ENCODE measurements at regions not wholly inside any gene's neighbourhood (a gene's known extent, or its start where the extent isn't known, plus 50 kb on each side); places are given as distances from the start of the nearest gene placed in this dataset.
"Not testable (repeated sequence)": the region's sequence is repeated elsewhere in the genome, so short reads cannot be mapped to it uniquely, and the experiment has no call there.

GRCh38 chr13:65353951-65354350, 1876.2 kb downstream of the PCDH9 start:
- Histone ChIP-seq H2AFZ (ENCODE audit: low read depth, low read length, poor library complexity, severe bottlenecking) (no peak overlapping the region), H3K79me2 (ENCODE audit: insufficient read depth, low read length) (no peaks in the 10 kb centered on the region), H3K4me2 (ENCODE audit: low read length) (no peak overlapping the region), H3K27ac (ENCODE audit: low read depth, low read length) (no peak overlapping the region), H3K4me1 (ENCODE audit: control insufficient read depth in 1 of 2, insufficient read depth in 2 of 2, low read length in 2 of 2) (no peaks in the 10 kb centered on the region), H3K9ac (ENCODE audit: low read length) (no peak overlapping the region), H3K9me2 (ENCODE audit: insufficient read depth) (no peaks in the 10 kb centered on the region), H3K36me3 (ENCODE audit: control insufficient read depth in 1 of 2, insufficient read depth in 2 of 2, low read length in 2 of 2) (no peaks in the 10 kb centered on the region), H3K9me3 (ENCODE audit: control insufficient read depth in 1 of 2, insufficient read depth in 1 of 2, low read depth in 1 of 2, low read length in 2 of 2) (no peaks in the 10 kb centered on the region), H3K27me3 (ENCODE audit: insufficient read depth, low read length) (no peaks in the 10 kb centered on the region), H3K4me3 (replicated peaks in 1 of 2; ENCODE audit: low read depth in 1 of 2, low read length in 2 of 2) (no peak overlapping the region), H4K20me1 (ENCODE audit: insufficient read depth) (no peaks in the 10 kb centered on the region)
- RAD21 ChIA-PET (ENCODE audit: low non-redundant PET in 1 of 2, low total read pairs in 2 of 2, uncharacterized antibody in 2 of 2, unreplicated experiment in 2 of 2), result no interaction called here
- ATAC-seq (no peak), DNase-seq (ENCODE audit: low read depth, low spot score) (no peak)
- POLR2A ChIA-PET, result no interaction called here
- CTCF ChIA-PET, result no interaction called here
- intact Hi-C loops (cut with micrococcal nuclease), result no loop called here
- no TSS peak for BruUV-seq (replicated peaks)
- TF ChIP-seq ZNF274 (IDR thresholded peaks at IDR 0.05; ENCODE audit: low read depth, low read length) (no peak), ATF3 (IDR thresholded peaks at IDR 0.05) (no peak), CTCF (IDR thresholded peaks at IDR 0.05 in 2 of 3, conservative IDR thresholded peaks at IDR 0.05 in 1 of 3; ENCODE audit: borderline replicate concordance in 1 of 3, insufficient read depth in 1 of 3, low read depth in 2 of 3, low read length in 2 of 3) (no peak), ELF1 (IDR thresholded peaks at IDR 0.05; ENCODE audit: borderline replicate concordance, low read depth) (no peak), POLR2A (IDR thresholded peaks at IDR 0.05; ENCODE audit: borderline replicate concordance, extremely low read depth, insufficient read depth, insufficient read length) (no peak), EZH2 (IDR thresholded peaks at IDR 0.05) (no peak), ZBTB33 (IDR thresholded peaks at IDR 0.05; ENCODE audit: extremely low read depth, insufficient replicate concordance, low read length) (no peak), ZFX (IDR thresholded peaks at IDR 0.05) (no peak)

GRCh38 chr13:65353150-65353549, 1877.0 kb downstream of the PCDH9 start:
- H4K20me1 ChIP-seq (ENCODE audit: insufficient read depth); POLR2A ChIA-PET; H3K27me3 ChIP-seq (ENCODE audit: insufficient read depth, low read length); CTCF ChIA-PET; ATAC-seq; H3K4me2 ChIP-seq (ENCODE audit: low read length); H3K79me2 ChIP-seq (ENCODE audit: insufficient read depth, low read length); DNase-seq (ENCODE audit: low read depth, low spot score); H3K9me3 ChIP-seq (ENCODE audit: control insufficient read depth in 1 of 2, insufficient read depth in 1 of 2, low read depth in 1 of 2, low read length in 2 of 2); H3K9me2 ChIP-seq (ENCODE audit: insufficient read depth); RAD21 ChIA-PET (ENCODE audit: low non-redundant PET in 1 of 2, low total read pairs in 2 of 2, uncharacterized antibody in 2 of 2, unreplicated experiment in 2 of 2); H3K27ac ChIP-seq (ENCODE audit: low read depth, low read length); BruUV-seq (replicated peaks); H3K4me1 ChIP-seq (ENCODE audit: control insufficient read depth in 1 of 2, insufficient read depth in 2 of 2, low read length in 2 of 2); H3K9ac ChIP-seq (ENCODE audit: low read length); H3K4me3 ChIP-seq (replicated peaks in 1 of 2; ENCODE audit: low read depth in 1 of 2, low read length in 2 of 2); H3K36me3 ChIP-seq (ENCODE audit: control insufficient read depth in 1 of 2, insufficient read depth in 2 of 2, low read length in 2 of 2); intact Hi-C loops (cut with micrococcal nuclease); H2AFZ ChIP-seq (ENCODE audit: low read depth, low read length, poor library complexity, severe bottlenecking): not testable (repeated sequence)

Data from HCT116 (cell line).